MCF 10A (cell line): ENCODE measurements at regions not wholly inside any gene's neighbourhood (a gene's known extent, or its start where the extent isn't known, plus 50 kb on each side); places are given as distances from the start of the nearest gene placed in this dataset. TPM values are rescaled to one million over a fixed set of nuclear protein-coding genes. Genes with fewer than 3 reads are reported as not detected.

ENCODE experiments used
- BruUV-seq: library from RNA; stranded (reverse); fragments of 400-500 nt; replicated peaks from 2 replicates; lab custom pipeline; 2021; lab: Mats Ljungman, UMichigan
- CTCF ChIA-PET: fragments of 300-600 bp; sonication (Branson Sonifier 250); formaldehyde crosslinking; extraction: SDS; loops from one replicate; lab custom pipeline; 2021; ENCODE audit warnings: antibody characterized with exemption, inconsistent platforms; lab: Yijun Ruan, JAX
- POLR2A ChIA-PET: fragments of 300-600, 350-650 bp; sonication (Branson Sonifier 250); formaldehyde crosslinking; extraction: SDS; loops from one replicate; lab custom pipeline; 2020; ENCODE audit warnings: antibody characterized with exemption, inconsistent platforms; lab: Yijun Ruan, JAX
- DNase-seq: peaks from one replicate; pipeline ENCODE4 v3.0.0-alpha.2; 2018; ENCODE audit not compliant: unreplicated experiment
- H3K27ac Mint-ChIP-seq: one replicate; pipeline ENCODE4 v1.8.0; 2022; ENCODE audit warnings: mild to moderate bottlenecking, low read depth, mixed read lengths; ENCODE audit not compliant: unreplicated experiment
- H3K27me3 Mint-ChIP-seq: one replicate; pipeline ENCODE4 v1.8.0; 2022; ENCODE audit warnings: mixed read lengths; ENCODE audit not compliant: insufficient read depth, unreplicated experiment
- H3K36me3 Mint-ChIP-seq: one replicate; pipeline ENCODE4 v1.8.0; 2022; ENCODE audit warnings: mild to moderate bottlenecking, moderate library complexity, mixed read lengths; ENCODE audit not compliant: insufficient read depth, unreplicated experiment
- H3K4me1 Mint-ChIP-seq: one replicate; pipeline ENCODE4 v1.8.0; 2022; ENCODE audit warnings: mixed read lengths; ENCODE audit not compliant: insufficient read depth, unreplicated experiment
- H3K4me3 Mint-ChIP-seq: one replicate; pipeline ENCODE4 v1.8.0; 2022; ENCODE audit warnings: mild to moderate bottlenecking, moderate library complexity, mixed read lengths; ENCODE audit not compliant: unreplicated experiment
- H3K9me3 Mint-ChIP-seq: one replicate; pipeline ENCODE4 v1.8.0; 2022; ENCODE audit warnings: mixed read lengths; ENCODE audit not compliant: unreplicated experiment
- intact Hi-C: fragments of 100-400 bp; cut with micrococcal nuclease; formaldehyde crosslinking; loops from 2 replicates; pipeline ENCODE4 v1.14.1; 2022
- microRNA-seq: library from miRNA; unstranded; fragments of <30 nt; microRNA quantifications from one replicate; pipeline ENCODE4 v1.2.0, GENCODE V29; 2022
- TF ChIP-seq, protein P1 (sequence below): fragments of 200-600 bp; IDR thresholded peaks from one replicate; pipeline ENCODE4 v1.8.0; 2022; ENCODE audit warnings: antibody characterized with exemption, mild to moderate bottlenecking; ENCODE audit not compliant: unreplicated experiment

DNA sequence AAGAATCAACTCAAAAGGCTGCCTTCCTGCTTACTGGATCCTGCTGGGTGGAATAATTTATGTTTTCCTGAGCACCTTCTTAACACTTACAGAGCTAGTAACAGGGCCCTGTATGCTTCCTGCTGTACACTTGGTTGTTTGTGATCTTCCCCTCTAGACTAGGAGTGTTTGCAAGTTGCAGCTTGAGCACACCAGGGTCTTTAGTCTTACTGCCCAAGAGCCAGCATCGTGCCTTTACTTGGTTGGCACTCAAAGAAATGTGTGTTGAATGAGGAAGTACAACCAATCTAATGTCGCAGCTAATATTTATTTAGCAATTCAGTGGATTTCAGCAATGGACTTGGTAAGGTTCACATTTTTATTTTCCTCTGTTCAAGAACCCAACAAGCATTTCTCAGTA is 57.5 kb upstream of the HAND1 start:
- no TSS peak for BruUV-seq
- TF ChIP-seq, protein P1, sequence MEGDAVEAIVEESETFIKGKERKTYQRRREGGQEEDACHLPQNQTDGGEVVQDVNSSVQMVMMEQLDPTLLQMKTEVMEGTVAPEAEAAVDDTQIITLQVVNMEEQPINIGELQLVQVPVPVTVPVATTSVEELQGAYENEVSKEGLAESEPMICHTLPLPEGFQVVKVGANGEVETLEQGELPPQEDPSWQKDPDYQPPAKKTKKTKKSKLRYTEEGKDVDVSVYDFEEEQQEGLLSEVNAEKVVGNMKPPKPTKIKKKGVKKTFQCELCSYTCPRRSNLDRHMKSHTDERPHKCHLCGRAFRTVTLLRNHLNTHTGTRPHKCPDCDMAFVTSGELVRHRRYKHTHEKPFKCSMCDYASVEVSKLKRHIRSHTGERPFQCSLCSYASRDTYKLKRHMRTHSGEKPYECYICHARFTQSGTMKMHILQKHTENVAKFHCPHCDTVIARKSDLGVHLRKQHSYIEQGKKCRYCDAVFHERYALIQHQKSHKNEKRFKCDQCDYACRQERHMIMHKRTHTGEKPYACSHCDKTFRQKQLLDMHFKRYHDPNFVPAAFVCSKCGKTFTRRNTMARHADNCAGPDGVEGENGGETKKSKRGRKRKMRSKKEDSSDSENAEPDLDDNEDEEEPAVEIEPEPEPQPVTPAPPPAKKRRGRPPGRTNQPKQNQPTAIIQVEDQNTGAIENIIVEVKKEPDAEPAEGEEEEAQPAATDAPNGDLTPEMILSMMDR = no peak
- H3K9me3 Mint-ChIP-seq = no peaks in the 10 kb centered on the region
- H3K4me3 Mint-ChIP-seq = no peak overlapping the region
- no peak overlapping the region for H3K27ac Mint-ChIP-seq
- ChIA-PET POLR2A (no interaction called here), CTCF (interaction anchor here (0.6 to 8.1 kb wide), 4 partner anchors 10 to 67 kb away, joined by 3 to 77 read pairs (median 4); no protein-coding TSS in a partner anchor)
- H3K27me3 Mint-ChIP-seq = peaks cover 52% of the 10 kb centered on the region
- no peaks in the 10 kb centered on the region for H3K4me1 Mint-ChIP-seq
- intact Hi-C loops = no loop called here
- H3K36me3 Mint-ChIP-seq = no peaks in the 10 kb centered on the region
- DNase-seq = no peak

- intact Hi-C loops = no loop called here
- H3K4me1 Mint-ChIP-seq = no peaks in the 10 kb centered on the region
- peaks cover 53% of the 10 kb centered on the region for H3K27me3 Mint-ChIP-seq
- no peak overlapping the region for H3K27ac Mint-ChIP-seq
- H3K36me3 Mint-ChIP-seq = no peaks in the 10 kb centered on the region
- ChIA-PET POLR2A (no interaction called here), CTCF (interaction anchor here (1.5 to 8.1 kb wide), 3 partner anchors 9 to 67 kb away, joined by 4 to 77 read pairs (median 8); no protein-coding TSS in a partner anchor)
- no TSS peak for BruUV-seq
- no peaks in the 10 kb centered on the region for H3K9me3 Mint-ChIP-seq
- no peak for DNase-seq
- TF ChIP-seq, protein P1 = no peak
- H3K4me3 Mint-ChIP-seq = no peak overlapping the region
Observed at GRCh38 chr5:154534457-154535050, 56.5 kb upstream of the HAND1 start.

- H3K9me3 Mint-ChIP-seq = no peaks in the 10 kb centered on the region
- H3K36me3 Mint-ChIP-seq = no peaks in the 10 kb centered on the region
- ChIA-PET POLR2A (no interaction called here), CTCF (interaction anchor here (0.8 to 8.1 kb wide), 5 partner anchors 8 to 92 kb away, joined by 3 to 77 read pairs (median 4); no protein-coding TSS in a partner anchor)
- H3K4me3 Mint-ChIP-seq = no peak overlapping the region
- no peak for DNase-seq
- TF ChIP-seq, protein P1 = no peak
- no peaks in the 10 kb centered on the region for H3K4me1 Mint-ChIP-seq
- no TSS peak for BruUV-seq
- intact Hi-C loops = no loop called here
- no peak overlapping the region for H3K27ac Mint-ChIP-seq
- peaks cover 30% of the 10 kb centered on the region for H3K27me3 Mint-ChIP-seq
Observed at GRCh38 chr5:154529282-154529681, 51.3 kb upstream of the HAND1 start.

DNA sequence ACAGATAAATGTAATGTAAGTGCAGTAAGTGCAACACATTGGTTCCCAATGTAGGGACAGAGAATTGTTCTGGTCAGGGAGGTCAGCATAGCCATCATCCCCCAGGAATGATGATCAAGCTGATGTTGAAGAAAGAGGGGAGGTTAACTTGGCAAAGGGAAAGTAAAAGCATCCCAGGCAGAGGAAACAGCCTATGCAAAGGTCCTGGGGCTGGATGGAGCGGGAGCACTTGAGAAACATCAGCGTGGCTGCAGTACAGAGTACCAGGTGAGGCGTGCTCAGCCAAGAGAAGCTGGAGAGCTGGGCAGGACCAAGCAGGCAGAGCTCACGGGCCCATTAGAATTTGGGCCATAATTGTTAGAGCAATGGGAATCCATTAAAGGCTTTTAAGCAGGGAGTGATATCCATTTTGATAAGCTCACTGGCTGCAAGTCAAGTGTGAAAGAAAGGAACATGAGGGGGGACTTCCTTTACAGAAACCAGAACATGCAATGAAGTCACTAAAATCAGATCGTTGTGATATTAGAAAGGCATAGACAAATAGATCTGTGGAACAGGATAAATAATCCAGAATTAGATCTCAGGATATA is 50.1 kb upstream of the HAND1 start:
- H3K9me3 Mint-ChIP-seq = no peaks in the 10 kb centered on the region
- intact Hi-C loops = no loop called here
- no peak overlapping the region for H3K4me3 Mint-ChIP-seq
- H3K27ac Mint-ChIP-seq = no peak overlapping the region
- H3K36me3 Mint-ChIP-seq = no peaks in the 10 kb centered on the region
- TF ChIP-seq, protein P1 = no peak
- H3K27me3 Mint-ChIP-seq = peaks cover 31% of the 10 kb centered on the region
- no peak for DNase-seq
- ChIA-PET POLR2A (interaction anchor here (0.5 to 0.7 kb wide), 3 partner anchors 9 to 25 kb away, joined by 3 read pairs; no protein-coding TSS in a partner anchor), CTCF (interaction anchor here (0.6 to 1.9 kb wide), 6 partner anchors 11 to 544 kb away, joined by 3 to 6 read pairs (median 4); no protein-coding TSS in a partner anchor)
- BruUV-seq = no TSS peak
- peaks cover 9% of the 10 kb centered on the region for H3K4me1 Mint-ChIP-seq

Small RNA genes lying in the stretch of these regions (microRNA-seq; reads per million reads assigned to microRNA genes)
- gene MIR1303 (not detected), gene MIR3141 (not detected)
